Omental fat pad (tissue), 3 donors: ENCODE measurements at regions not wholly inside any gene's neighbourhood (a gene's known extent, or its start where the extent isn't known, plus 50 kb on each side); places are given as distances from the start of the nearest gene placed in this dataset.

Experiments used
- ATAC-seq: fragments of 150-250 bp; one replicate; pipeline ENCODE4 v1.9.1; 2016; ENCODE audit warnings: mild to moderate bottlenecking, moderate library complexity; ENCODE audit not compliant: low FRiP score
- DNase-seq: peaks from one replicate; pipeline ENCODE4 v3.0.0-alpha.2; 2019; ENCODE audit warnings: low spot score
- CTCF ChIP-seq, 3 donors: fragments of 450-650 bp; IDR thresholded peaks; one replicate each; pipeline ENCODE4 v1.5.1; 2016 to 2017; ENCODE audit warnings: antibody characterized with exemption in 3 of 3, mild to moderate bottlenecking in 3 of 3, moderate library complexity in 2 of 3

DNA sequence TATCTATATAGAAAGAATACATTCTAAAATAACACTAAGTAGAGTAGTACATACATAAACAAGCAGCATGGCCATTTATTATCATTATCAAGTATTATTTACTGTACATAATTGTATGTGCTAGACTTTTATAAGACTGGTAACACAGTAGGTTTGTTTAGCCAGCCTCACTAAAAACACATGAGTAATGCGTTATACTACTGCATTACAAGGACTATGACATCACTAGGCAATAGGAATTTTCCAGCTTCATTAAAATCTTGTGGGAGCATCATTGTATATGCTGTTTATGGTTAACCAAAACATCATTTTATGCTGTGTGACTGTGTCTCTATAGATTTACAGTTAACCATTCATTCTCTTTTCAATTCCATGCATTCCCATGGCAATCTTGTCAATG lies 131.7 kb upstream of the HDGFL1 start:
- ATAC-seq (no peak), DNase-seq (no peak)
- TF ChIP-seq CTCF (IDR thresholded peaks at IDR 0.05), result no peak

DNA sequence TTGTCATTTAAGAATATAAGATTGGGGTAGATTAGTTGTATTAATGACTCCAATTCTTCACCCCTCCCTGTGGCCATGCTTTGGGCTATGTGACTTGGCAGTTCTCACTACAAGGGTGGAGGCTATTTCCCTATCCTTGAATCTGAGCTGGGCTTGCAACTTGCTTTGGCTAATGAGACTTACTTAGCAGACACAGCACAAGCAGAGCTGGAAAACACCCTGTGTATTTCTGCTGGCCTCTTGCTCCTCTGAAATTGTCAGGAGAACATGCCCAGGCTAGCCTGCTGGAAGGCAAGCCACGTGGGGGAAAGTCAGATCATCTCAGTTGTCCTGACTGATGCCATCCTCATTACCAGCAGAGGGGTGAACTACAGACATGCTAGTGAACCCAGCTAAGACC lies 126.5 kb upstream of the HDGFL1 start:
- ATAC-seq (no peak), DNase-seq (no peak)
- no peak for TF ChIP-seq CTCF (IDR thresholded peaks at IDR 0.05)

- TF ChIP-seq CTCF (IDR thresholded peaks at IDR 0.05), result no peak
- DNase-seq (no peak), ATAC-seq (no peak)
Observed at GRCh38 chr6:22444330-22444729, 125.0 kb upstream of the HDGFL1 start.

DNA sequence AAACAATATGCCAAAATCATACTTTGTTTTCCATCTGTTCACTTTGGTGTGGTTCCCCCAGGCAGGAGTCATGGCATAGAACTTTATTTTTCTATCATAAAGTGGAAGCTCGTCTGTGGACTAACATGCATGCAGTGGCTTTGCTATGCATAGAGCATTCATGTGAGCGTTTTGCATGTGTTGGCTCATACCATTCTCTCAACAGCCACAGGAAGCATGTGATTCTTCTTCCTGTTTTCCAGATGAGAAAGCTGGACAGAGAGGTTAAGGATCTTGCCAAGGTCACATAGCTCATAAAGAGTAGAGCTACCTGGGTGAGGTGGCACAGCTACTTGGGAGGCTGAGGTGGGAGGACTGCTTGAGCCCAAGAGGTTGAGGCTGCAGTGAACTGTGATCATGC lies 123.4 kb upstream of the HDGFL1 start:
- ATAC-seq, result no peak
- DNase-seq, result no peak
- no peak for TF ChIP-seq CTCF (IDR thresholded peaks at IDR 0.05)

DNA sequence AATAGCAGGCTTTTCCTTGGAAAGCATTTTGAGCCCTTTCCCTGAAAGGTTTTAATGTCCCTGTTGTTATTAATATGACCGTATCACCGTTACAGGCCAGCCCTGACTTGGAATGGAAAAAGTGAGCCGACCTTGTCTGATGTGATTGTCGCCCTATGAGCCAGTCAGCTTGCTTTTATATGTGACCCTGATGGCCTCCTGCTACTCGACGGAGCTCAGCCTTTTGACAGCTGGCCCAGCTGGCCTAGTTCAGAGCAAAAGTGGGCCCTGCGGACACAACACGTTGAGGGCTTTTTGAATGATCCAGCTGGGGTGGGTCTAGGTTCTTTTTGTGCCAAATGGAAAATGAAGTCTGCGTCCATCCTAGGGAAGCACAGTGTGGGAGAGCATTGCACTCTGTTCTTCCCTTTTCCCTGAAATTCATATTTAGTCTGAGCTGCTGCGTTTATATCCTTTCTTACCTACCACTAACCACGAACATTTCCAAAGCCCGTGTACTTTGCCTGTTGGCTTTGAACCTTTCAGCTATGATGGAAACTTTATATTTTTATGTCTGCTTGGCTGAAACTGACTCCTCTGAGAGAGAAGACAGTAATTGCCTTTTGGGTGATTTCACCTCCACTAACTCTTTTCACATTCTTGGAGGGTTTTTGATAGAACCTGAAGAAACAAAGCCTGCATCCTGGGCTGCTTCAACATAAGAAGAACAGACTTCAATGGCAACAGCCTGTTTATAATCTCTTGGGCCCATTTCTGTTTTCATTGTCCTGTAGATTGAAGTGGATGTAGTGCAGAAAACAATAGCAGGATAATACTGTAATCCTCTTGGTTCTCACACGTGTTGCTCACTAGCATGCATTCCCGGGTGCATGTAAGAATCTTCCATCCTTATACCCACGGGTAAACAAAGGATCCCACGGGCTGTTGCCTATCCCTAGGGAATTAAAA lies 121.8 kb upstream of the HDGFL1 start:
- ATAC-seq, result no peak
- no peak for TF ChIP-seq CTCF (IDR thresholded peaks at IDR 0.05)
- DNase-seq, result no peak

- DNase-seq (no peak), ATAC-seq (no peak)
- no peak for TF ChIP-seq CTCF (IDR thresholded peaks at IDR 0.05)
Observed at GRCh38 chr6:22448291-22448711, 121.1 kb upstream of the HDGFL1 start.

- DNase-seq (no peak), ATAC-seq (no peak)
- TF ChIP-seq CTCF (IDR thresholded peaks at IDR 0.05), result no peak
Observed at GRCh38 chr6:22451962-22452361, 117.4 kb upstream of the HDGFL1 start.
